Amygdala (tissue), 56 donors: ENCODE measurements at regions not wholly inside any gene's neighbourhood (a gene's known extent, or its start where the extent isn't known, plus 50 kb on each side); places are given as distances from the start of the nearest gene placed in this dataset.
"Not testable (repeated sequence)": the region's sequence is repeated elsewhere in the genome, so short reads cannot be mapped to it uniquely, and the experiment has no call there.

Source experiments
- DNase-seq, 56 donors: peaks; one replicate each; lab custom pipeline; 2025; lab: John Stamatoyannopoulos, UW

DNA sequence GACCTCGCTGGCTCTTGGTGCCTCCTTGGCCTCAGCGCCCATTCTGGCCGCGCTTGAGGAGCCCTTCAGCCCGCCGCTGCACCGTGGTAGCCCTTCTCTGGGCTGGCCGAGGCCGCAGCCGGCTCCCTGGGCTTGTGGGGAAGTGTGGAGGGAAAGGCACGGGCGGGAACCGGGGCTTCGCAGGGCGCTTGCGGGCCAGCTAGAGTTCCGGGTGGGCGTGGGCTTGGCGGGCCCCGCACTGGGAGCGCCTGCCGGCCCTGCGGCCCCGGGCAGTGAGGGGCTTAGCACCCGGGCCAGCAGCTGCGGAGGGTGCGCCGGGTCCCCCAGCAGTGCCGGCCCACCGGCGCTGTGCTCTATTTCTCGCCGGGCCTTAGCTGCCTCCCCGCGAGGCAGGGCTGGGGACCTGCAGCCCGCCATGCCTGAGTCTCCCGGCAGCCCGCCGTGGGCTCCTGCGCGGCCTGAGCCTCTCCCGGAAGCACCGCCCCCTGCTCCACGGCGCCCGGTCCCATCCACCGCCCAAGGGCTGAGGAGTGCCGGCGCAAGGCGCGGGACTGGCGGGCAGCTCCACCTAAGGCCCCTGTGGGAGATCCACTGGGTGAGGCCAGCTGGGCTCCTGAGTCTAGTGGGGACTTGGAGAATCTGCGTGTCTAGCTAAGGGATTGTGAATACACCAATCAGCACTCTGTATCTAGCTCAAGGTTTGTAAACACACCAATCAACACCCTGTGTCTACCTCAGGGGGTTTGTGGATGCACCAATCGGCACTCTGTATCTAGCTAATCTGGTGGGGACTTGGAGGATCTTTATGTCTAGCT lies 141.1 kb downstream of the SLCO4C1 start:
- not testable (repeated sequence) for DNase-seq

DNA sequence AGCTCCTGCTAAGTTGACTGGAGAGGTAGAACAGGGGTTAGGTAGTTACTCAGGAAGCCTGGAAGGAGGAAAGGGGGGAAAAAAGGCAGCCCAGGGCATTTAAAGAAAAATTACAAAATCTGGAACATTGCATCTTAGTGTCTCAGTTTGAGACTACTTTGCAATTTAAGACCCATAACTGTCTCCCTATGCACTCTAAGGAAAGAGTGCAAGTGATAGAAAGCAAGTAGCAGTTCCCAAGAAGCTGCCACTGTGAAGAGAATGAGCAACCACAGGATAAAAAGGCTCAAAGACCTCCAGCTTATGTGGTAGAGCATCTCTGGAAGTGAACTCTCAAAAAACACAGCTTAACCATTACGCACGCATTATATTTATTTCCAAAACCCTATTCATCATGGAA lies 141.8 kb downstream of the SLCO4C1 start:
- no peak for DNase-seq

DNA sequence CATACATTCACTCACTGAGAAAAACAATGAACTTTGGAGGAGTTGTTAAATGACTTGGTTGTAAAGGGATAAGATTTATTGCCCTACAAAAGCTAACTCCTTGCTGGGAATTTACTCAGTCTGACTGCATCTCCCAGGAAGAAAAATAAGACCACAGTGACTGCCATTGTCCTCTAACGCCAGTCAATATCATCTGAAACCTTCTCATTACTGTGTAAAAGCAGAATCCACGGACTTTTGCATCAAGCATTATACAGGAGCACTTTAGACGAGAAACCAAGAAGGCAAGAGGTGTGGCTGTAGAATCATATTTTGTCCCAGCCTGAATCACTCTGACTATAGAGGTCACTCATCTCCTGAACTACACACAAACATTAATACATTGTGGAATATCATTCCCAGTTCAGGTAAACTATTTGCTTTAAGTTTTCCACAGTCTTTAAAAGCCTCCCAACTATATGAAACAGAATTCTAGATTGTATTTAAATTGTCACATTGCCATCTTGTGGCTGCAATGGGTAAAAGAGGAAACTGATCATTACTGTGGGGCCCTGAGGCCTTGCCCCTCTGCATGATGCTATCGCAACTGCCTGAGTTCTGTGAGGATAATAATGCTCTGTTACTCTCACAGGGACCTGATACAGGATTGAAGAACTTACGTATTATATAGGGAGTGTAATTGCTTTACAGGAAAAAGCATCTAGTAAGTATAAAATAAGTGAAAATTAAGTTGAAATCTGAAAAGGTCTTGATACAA lies 142.9 kb downstream of the SLCO4C1 start:
- peak in 1 of 56 donors; percentile 1 for DNase-seq

GRCh38 chr5:102139029-102139428 lies 157.1 kb downstream of the SLCO4C1 start:
- no peak for DNase-seq

DNA sequence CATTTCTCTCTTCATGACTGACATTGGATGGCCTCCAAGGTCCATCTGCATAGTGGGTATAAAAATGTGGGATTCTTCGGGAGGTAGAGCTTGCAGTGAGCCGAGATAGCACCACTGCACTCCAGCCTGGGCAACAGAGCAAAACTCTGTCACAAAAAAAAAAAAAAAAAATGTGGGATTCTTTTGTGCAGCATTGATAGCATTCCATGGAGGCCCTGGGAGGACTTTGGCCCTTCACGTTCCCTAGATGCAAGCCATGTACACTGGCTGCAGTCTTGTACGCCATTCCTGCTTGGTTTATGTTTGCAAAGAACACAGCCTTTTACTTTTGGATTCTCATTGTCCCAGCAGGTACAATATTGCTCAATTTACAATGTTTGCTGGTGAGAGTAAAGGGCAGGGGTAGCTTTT lies 157.8 kb downstream of the SLCO4C1 start:
- no peak for DNase-seq

DNA sequence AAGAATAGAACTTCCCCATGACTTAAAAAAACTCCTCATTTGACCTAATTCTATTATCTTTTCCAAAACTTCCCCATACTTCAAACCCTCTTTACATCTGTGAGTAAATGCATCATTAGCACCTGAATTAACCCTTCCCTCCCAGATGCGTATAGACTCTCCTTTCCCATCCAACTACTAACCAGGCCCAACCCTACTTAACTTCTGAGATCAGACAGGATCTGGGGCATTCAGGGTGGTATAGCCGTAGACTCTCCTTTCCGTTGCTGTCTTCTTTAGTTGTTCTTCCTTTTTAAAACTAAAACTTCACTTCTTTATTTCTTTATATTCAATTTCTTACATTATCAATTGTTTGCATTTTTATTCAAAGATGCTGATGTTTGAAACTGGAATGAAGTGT lies 165.2 kb downstream of the SLCO4C1 start:
- DNase-seq: no peak

GRCh38 chr5:102130386-102130785 lies 165.7 kb downstream of the SLCO4C1 start:
- DNase-seq: no peak

- DNase-seq: no peak
These were observed 176.8 kb downstream of the SLCO4C1 start for GRCh38 chr5:102119252-102119651.

- no peak for DNase-seq
These were observed 180.3 kb downstream of the SLCO4C1 start for GRCh38 chr5:102115736-102116135.

DNA sequence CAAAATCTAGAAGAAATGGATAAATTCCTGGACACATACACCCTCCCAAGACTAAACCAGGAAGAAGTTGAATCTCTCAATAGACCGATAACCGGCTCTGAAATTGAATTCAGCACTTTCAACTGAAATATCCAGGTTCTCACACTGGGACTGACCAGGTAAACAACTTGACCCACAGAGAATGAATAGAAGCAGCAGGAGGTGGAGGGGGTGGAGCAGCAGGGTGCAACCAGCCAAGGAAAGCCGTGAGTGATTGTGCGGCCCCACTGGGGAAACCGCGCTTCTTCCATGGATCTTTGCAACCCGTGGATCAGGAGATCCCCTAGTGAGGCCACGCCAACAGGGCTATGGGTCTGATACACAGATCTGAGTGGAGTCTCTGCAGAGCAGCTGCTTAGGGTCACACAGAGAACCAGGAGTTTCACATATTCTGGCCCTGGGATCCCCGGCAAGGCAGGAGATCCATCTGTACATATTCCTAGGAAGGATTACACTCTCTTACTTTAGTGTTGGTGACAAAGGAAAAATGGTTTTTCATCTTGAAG lies 181.5 kb downstream of the SLCO4C1 start:
- DNase-seq: no peak

DNA sequence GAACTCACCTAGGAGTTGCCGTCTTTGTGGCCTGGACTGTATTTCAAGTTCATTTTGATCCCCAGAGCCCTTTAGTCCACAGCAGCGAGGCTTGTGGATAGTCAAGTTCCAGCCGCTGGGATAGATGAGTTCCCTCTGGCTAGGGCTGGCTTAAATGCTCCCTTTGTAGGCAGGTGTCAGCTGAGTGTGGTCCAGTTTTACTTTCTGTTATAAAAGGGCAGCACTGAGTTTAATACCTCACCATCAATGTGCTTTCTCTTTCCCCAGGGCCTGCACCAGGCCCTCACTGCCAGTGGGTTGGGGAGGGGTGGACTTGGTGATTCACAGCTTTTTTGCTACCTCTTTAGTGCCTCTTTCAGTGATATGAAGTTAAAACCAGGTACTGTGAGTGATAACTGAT lies 188.2 kb downstream of the SLCO4C1 start:
- DNase-seq: no peak

GRCh38 chr5:102106599-102106998 lies 189.5 kb downstream of the SLCO4C1 start:
- DNase-seq: no peak

DNA sequence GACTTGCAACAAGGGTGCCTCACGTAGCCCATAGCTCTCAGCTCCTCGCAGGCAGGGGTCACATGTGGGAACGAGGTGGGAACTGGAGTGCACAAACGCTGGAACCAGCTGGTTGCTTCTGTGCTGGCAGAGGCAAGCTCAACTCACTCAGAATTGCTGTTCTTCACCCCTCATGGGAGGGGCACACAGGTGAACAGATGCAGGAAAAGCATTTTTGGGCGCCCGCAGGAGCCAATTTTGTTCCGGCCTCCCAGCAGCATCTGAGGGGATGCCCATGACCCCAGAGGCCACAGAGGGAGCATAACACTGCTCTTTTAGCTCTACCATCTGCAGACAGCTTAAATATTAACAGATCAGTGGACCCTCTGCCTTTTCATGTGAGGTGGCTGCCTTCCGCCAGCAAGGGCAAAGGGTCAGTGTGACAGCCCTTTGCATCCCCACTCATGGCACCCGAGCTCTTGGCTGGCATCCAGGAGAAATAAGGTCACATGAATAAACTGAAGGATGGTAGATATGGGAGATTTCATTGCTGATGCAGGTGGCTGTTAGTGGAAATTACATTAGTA lies 196.2 kb downstream of the SLCO4C1 start:
- no peak for DNase-seq

DNA sequence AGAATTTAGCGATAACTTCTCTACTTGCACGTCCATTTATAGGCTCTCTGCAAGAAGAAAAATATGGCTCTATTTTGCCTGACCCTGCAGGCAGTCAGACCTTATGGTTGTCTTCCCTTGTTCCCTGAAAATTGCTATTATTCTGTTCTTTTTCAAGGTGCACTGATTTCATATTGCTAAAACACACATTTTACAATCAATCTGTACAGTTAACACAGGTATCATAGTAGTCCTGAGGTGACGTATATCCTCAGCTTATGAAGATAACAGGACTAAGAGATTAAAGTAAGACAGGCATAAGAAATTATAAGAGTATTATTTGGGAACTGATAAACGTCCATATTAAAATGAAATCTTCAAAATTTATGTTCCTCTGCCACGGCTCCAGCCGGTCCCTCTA lies 197.0 kb downstream of the SLCO4C1 start:
- not testable (repeated sequence) for DNase-seq

DNA sequence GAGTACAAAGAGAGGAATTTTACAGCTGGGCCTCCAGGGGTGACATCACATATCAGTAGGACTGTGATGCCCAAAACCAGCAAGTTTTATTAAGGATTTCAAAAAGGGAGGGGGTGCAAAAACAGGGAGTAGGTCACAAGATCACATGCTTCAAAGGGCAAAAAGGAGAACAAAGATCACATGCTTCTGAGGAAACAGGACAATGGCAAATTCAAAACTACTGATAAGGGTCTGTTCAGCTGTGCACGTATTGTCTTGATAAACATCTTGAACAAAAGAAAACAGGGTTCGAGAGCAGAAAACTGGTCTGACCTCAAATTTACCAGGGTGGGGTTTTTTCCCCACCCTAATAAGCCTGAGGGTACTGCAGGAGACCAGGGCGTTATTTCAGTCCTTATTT lies 197.5 kb downstream of the SLCO4C1 start:
- DNase-seq: not testable (repeated sequence)

GRCh38 chr5:102090770-102091169 lies 205.3 kb downstream of the SLCO4C1 start:
- no peak for DNase-seq

GRCh38 chr5:102089883-102090282 lies 206.2 kb downstream of the SLCO4C1 start:
- no peak for DNase-seq

DNA sequence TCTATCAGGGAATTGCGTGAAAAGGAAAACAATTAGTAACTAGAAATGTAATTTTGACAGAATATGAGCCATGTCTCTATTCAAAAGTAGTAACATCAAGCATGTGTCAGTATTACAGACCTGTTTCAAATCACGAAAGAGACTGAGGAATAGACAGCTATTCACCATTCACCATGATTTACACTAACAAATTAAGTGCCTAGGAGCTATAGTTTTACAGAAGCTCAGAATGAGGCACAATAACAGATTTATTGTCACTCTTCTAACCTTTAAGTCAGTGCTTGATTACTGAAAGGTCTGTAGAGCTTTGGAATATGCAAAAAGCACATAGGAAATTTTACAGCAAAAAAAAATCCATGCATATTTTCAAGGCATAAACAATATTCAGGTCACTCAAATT lies 208.2 kb downstream of the SLCO4C1 start:
- no peak for DNase-seq

- DNase-seq: no peak
These were observed 215.8 kb downstream of the SLCO4C1 start for GRCh38 chr5:102080288-102080687.

DNA sequence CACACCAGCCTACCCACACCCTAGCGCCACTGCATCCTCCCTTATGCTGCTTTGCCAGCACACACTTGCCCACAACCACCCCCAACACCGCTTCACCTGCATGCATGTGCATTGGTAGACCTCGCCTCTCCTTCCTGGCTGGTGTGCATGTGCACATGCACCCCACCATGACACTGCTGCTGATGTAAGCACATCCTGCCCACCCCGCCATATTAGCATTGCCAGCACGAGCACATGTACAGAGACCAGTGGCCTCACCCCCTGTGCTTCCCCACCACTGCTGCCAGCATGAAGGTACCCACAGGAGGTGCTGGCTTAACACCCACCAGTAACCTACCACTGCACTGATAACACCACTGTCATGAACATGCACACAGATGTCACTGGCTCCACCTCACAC lies 218.2 kb downstream of the SLCO4C1 start:
- DNase-seq: no peak

DNA sequence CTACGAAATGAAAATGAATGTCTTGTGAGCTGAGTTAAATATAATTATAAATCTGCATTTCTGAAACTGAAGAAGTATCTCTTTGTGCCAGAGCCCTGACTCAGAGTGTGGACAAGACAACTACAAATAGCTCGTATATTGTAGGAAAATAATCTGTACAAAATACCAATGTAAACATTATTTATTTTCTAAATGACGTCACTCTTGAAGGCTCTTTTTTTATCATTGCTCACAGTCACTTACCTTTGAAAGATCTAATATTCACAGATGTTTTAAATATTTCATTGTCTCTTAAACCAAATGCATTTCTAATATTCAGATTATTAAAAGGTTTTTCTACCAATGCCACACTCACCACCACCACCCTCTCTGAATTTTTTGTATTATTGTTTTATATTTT lies 226.1 kb downstream of the SLCO4C1 start:
- DNase-seq: no peak
